Stimulated activated naive B cell treated with anti-CD40 and anti-IgM and Interleukin-4, amounts not matched to agents 10 μg/mL and 1 μg/mL and 100 μg/mL, for 72 hours (primary cell): ENCODE measurements at regions not wholly inside any gene's neighbourhood (a gene's known extent, or its start where the extent isn't known, plus 50 kb on each side); places are given as distances from the start of the nearest gene placed in this dataset.
A peak's percentile ranks its signal among the peaks of the same experiment; 100 is the strongest.
"Not testable (repeated sequence)": the region's sequence is repeated elsewhere in the genome, so short reads cannot be mapped to it uniquely, and the experiment has no call there.

Experiments used
- ATAC-seq, 2 donors: fragments of 150-1000 bp; cut with Tn5 transposase; replicated peaks; 2 replicates each; pipeline ENCODE4 v1.10.0; 2021; ENCODE audit warnings: moderate library complexity in 1 of 2
- DNase-seq: peaks from one replicate; pipeline ENCODE4 v3.0.0; 2021
- H3K27ac Mint-ChIP-seq: one replicate; pipeline ENCODE4 v1.8.0; 2022; ENCODE audit warnings: mild to moderate bottlenecking, mixed read lengths
- H3K27me3 Mint-ChIP-seq, 2 donors: one replicate each; pipeline ENCODE4 v1.8.0; 2022; ENCODE audit warnings: mixed read lengths in 2 of 2
- H3K36me3 Mint-ChIP-seq, 2 donors: one replicate each; pipeline ENCODE4 v1.8.0; 2022; ENCODE audit warnings: mixed read lengths in 2 of 2, mild to moderate bottlenecking in 1 of 2
- H3K4me1 Mint-ChIP-seq, 2 donors: one replicate each; pipeline ENCODE4 v1.8.0; 2022; ENCODE audit warnings: mixed read lengths in 2 of 2, mild to moderate bottlenecking in 1 of 2
- H3K4me3 Mint-ChIP-seq, 2 donors: one replicate each; pipeline ENCODE4 v1.8.0; 2022; ENCODE audit warnings: mild to moderate bottlenecking in 2 of 2, mixed read lengths in 2 of 2, moderate library complexity in 1 of 2
- H3K9me3 Mint-ChIP-seq, 2 donors: one replicate each; pipeline ENCODE4 v1.8.0; 2022; ENCODE audit warnings: mixed read lengths in 2 of 2, mild to moderate bottlenecking in 1 of 2

DNA sequence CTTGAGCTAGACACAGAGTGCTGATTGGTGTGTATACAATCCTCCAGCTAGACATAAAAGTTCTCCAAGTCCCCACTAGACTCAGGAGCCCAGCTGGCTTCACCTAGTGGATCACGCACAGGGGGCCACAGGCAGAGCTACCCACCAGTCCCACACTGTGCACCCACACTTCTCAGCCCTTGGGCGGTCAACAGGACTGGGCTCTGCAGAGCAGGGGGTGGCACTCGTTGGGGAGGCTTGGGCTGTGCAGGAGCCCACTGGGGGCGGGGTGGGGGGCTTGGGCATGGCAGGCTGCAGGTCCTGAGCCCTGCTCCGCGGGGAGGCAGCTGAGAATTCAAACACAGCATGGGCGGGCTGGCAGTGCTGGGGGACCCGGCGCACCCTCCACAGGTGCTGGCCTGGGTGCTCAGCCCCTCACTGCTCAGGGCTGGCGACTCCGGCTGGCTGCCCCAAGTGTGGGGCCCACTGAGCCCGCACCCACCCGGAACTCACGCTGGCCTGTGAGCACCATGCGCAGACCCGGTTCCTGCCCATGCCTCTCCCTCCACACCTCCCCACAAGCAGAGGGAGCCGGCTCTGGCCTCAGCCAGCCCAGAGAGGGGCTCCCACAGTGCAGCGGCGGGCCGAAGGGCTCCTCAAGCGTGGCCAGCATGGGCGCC, 873.8 kb downstream of the PCDH17 start:
- H3K9me3 Mint-ChIP-seq: peaks cover 5 to 13% of the 10 kb centered on the region in 2 donors
- DNase-seq, H3K27me3 Mint-ChIP-seq, H3K36me3 Mint-ChIP-seq, H3K4me3 Mint-ChIP-seq, H3K4me1 Mint-ChIP-seq, H3K27ac Mint-ChIP-seq, ATAC-seq: not testable (repeated sequence)

DNA sequence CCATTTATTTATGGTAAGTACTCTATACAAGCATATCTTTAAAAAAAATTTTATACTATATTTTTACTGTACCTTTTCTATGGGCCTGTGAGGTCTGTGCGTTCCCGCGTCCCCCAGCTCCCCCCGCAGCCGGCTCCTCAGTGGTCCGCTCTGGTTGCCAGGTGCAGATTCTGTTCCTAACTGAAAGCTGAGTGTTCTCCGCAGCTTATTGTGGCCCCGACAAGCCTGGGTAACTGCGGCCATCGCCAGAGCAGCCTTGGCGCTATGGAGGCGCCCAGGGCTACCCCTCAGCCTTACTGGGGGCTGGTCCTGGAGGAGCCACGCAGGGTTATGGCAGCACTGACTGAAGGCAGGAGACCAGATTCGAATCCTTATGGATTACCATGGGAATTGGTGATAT, 896.8 kb downstream of the PCDH17 start:
- peaks cover 7 to 9% of the 10 kb centered on the region in 2 donors for H3K9me3 Mint-ChIP-seq
- ATAC-seq: no peak
- no peaks in the 10 kb centered on the region for H3K27me3 Mint-ChIP-seq

GRCh38 chr13:58531614-58532013, 900.1 kb downstream of the PCDH17 start:
- H3K36me3 Mint-ChIP-seq: no peaks in the 10 kb centered on the region
- peaks cover 7 to 12% of the 10 kb centered on the region in 2 donors for H3K9me3 Mint-ChIP-seq
- ATAC-seq (no peak), DNase-seq (no peak)
- no peaks in the 10 kb centered on the region for H3K27me3 Mint-ChIP-seq
- no peaks in the 10 kb centered on the region for H3K4me1 Mint-ChIP-seq
- no peak overlapping the region for H3K27ac Mint-ChIP-seq
- no peak overlapping the region for H3K4me3 Mint-ChIP-seq

More for the DNA sequence above, 896.8 kb downstream of the PCDH17 start:
- H3K4me3 Mint-ChIP-seq: no peak overlapping the region
- H3K36me3 Mint-ChIP-seq: no peaks in the 10 kb centered on the region
- H3K27ac Mint-ChIP-seq: no peak overlapping the region
- no peak for DNase-seq
- H3K4me1 Mint-ChIP-seq: no peaks in the 10 kb centered on the region

- H3K9me3 Mint-ChIP-seq: peaks cover 4 to 7% of the 10 kb centered on the region in 2 donors
Measured at GRCh38 chr13:58542530-58542929, 911.0 kb downstream of the PCDH17 start.

GRCh38 chr13:58547419-58547818, 915.9 kb downstream of the PCDH17 start:
- no peak overlapping the region for H3K4me3 Mint-ChIP-seq
- H3K9me3 Mint-ChIP-seq: peaks cover 0 to 4% of the 10 kb centered on the region in 2 donors
- no peaks in the 10 kb centered on the region for H3K4me1 Mint-ChIP-seq
- H3K27me3 Mint-ChIP-seq: no peaks in the 10 kb centered on the region
- no peaks in the 10 kb centered on the region for H3K36me3 Mint-ChIP-seq
- no peak overlapping the region for H3K27ac Mint-ChIP-seq
- no peak for ATAC-seq
- DNase-seq: no peak

More at GRCh38 chr13:58542530-58542929, 911.0 kb downstream of the PCDH17 start:
- H3K27me3 Mint-ChIP-seq: no peaks in the 10 kb centered on the region
- H3K36me3 Mint-ChIP-seq: no peaks in the 10 kb centered on the region
- H3K4me3 Mint-ChIP-seq: no peak overlapping the region
- no peak overlapping the region for H3K27ac Mint-ChIP-seq
- no peak for ATAC-seq
- no peaks in the 10 kb centered on the region for H3K4me1 Mint-ChIP-seq
- no peak for DNase-seq

- DNase-seq (no peak), ATAC-seq (no peak)
- Mint-ChIP-seq H3K36me3 (no peaks in the 10 kb centered on the region), H3K9me3 (peaks cover 1 to 4% of the 10 kb centered on the region in 2 donors), H3K27me3 (no peaks in the 10 kb centered on the region), H3K27ac (no peak overlapping the region), H3K4me1 (no peaks in the 10 kb centered on the region), H3K4me3 (no peak overlapping the region)
Measured at GRCh38 chr13:58566176-58566575, 934.6 kb downstream of the PCDH17 start.

GRCh38 chr13:58573743-58574142, 942.2 kb downstream of the PCDH17 start:
- ATAC-seq: peak; percentile 42 to 59
- no peak for DNase-seq
- no peak overlapping the region for H3K27ac Mint-ChIP-seq
- peaks cover 0 to 5% of the 10 kb centered on the region in 2 donors for H3K4me1 Mint-ChIP-seq
- no peaks in the 10 kb centered on the region for H3K27me3 Mint-ChIP-seq
- H3K4me3 Mint-ChIP-seq: no peak overlapping the region
- no peaks in the 10 kb centered on the region for H3K36me3 Mint-ChIP-seq
- H3K9me3 Mint-ChIP-seq: peaks cover 12 to 18% of the 10 kb centered on the region in 2 donors

GRCh38 chr13:58574791-58575190, 943.2 kb downstream of the PCDH17 start:
- Mint-ChIP-seq H3K36me3 (no peaks in the 10 kb centered on the region), H3K9me3 (peaks cover 14 to 18% of the 10 kb centered on the region in 2 donors), H3K4me1 (peaks cover 0 to 5% of the 10 kb centered on the region in 2 donors), H3K27me3 (no peaks in the 10 kb centered on the region), H3K27ac (no peak overlapping the region), H3K4me3 (no peak overlapping the region)
- ATAC-seq (no peak), DNase-seq (no peak)

- no peaks in the 10 kb centered on the region for H3K36me3 Mint-ChIP-seq
- no peak for ATAC-seq
- no peak for DNase-seq
- H3K4me3 Mint-ChIP-seq: no peak overlapping the region
- no peaks in the 10 kb centered on the region for H3K27me3 Mint-ChIP-seq
- H3K9me3 Mint-ChIP-seq: peaks cover 9 to 12% of the 10 kb centered on the region in 2 donors
- H3K4me1 Mint-ChIP-seq: no peaks in the 10 kb centered on the region
- H3K27ac Mint-ChIP-seq: no peak overlapping the region
Measured at GRCh38 chr13:58579468-58579867, 947.9 kb downstream of the PCDH17 start.

DNA sequence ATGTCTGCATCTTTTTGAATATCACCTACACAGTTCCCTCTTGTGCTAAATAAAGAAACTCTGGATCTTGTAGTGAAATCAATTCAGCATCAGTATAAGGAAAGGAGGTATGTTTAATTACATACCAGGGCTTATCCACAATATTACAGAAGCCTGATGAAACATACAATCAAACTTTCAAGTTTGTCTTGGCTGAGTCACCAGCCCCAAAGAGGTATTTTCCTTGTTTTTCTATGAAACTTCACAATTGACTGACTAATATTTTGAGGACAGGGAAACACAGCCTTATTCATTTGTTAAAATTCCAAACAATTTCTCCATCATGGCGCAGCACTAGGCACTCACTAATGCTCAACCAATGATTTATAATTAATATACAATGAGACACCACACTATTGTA, 952.4 kb downstream of the PCDH17 start:
- Mint-ChIP-seq H3K4me3 (no peak overlapping the region), H3K9me3 (peaks cover 0 to 1% of the 10 kb centered on the region in 2 donors), H3K27me3 (no peaks in the 10 kb centered on the region), H3K4me1 (peaks cover 3 to 5% of the 10 kb centered on the region in 2 donors), H3K36me3 (no peaks in the 10 kb centered on the region), H3K27ac (no peak overlapping the region)
- ATAC-seq: no peak
- no peak for DNase-seq

DNA sequence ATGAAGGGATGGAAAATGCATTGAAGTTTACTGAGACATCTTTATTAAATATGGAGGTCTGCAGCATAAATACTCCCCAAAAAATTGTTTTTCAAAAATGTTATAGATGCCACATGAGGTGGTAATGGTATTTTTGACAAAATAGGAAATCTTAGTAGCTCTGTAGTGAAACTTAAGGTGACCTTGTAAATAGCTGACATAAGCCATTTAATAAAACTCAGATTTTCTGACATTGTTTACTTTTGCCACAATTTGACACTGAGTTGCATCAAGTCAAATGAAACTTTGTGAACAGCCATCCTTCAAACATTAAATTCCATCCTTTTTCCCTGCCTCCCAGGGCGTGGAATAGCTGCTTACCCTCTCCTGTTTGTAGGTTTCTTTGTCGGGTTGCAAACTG, 953.1 kb downstream of the PCDH17 start:
- Mint-ChIP-seq H3K27ac (no peak overlapping the region), H3K9me3 (peaks cover 0 to 1% of the 10 kb centered on the region in 2 donors), H3K4me1 (peaks cover 3 to 5% of the 10 kb centered on the region in 2 donors), H3K27me3 (no peaks in the 10 kb centered on the region), H3K36me3 (no peaks in the 10 kb centered on the region), H3K4me3 (no peak overlapping the region)
- ATAC-seq (no peak), DNase-seq (no peak)

- Mint-ChIP-seq H3K9me3 (no peaks in the 10 kb centered on the region), H3K4me1 (peaks cover 3 to 5% of the 10 kb centered on the region in 2 donors), H3K4me3 (no peak overlapping the region), H3K27me3 (no peaks in the 10 kb centered on the region), H3K36me3 (no peaks in the 10 kb centered on the region), H3K27ac (no peak overlapping the region)
- no peak for DNase-seq
- peak; percentile 80 to 86 for ATAC-seq
Measured at GRCh38 chr13:58587183-58587582, 955.6 kb downstream of the PCDH17 start.

GRCh38 chr13:58592052-58592451, 960.5 kb downstream of the PCDH17 start:
- DNase-seq: no peak

DNA sequence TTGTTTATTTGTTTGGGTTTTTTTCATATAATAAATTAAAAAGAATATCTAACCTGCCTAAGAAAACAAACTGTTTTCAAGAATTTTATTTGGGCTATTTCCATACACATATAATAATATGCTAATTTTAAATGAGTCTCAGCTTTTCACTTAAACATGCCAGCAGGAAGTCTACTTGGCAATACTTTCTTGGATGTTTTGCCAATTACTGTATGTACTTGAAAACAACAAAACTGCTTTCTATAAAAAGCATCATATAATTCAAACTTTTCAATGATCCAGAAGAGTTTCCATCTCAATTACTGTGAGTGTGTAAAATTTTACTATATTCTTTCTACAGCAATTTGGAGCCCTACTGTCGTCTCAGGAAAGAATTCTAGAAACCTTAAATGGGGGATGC, 961.2 kb downstream of the PCDH17 start:
- no peaks in the 10 kb centered on the region for H3K27me3 Mint-ChIP-seq
- no peak overlapping the region for H3K4me3 Mint-ChIP-seq
- no peak overlapping the region for H3K27ac Mint-ChIP-seq
- H3K9me3 Mint-ChIP-seq: peaks cover 0 to 1% of the 10 kb centered on the region in 2 donors
- ATAC-seq: no peak
- no peak for DNase-seq
- no peaks in the 10 kb centered on the region for H3K4me1 Mint-ChIP-seq
- no peaks in the 10 kb centered on the region for H3K36me3 Mint-ChIP-seq

More at GRCh38 chr13:58592052-58592451, 960.5 kb downstream of the PCDH17 start:
- H3K27ac Mint-ChIP-seq: no peak overlapping the region
- H3K9me3 Mint-ChIP-seq: peaks cover 0 to 1% of the 10 kb centered on the region in 2 donors
- ATAC-seq: no peak
- no peaks in the 10 kb centered on the region for H3K27me3 Mint-ChIP-seq
- H3K4me3 Mint-ChIP-seq: no peak overlapping the region
- H3K36me3 Mint-ChIP-seq: no peaks in the 10 kb centered on the region
- H3K4me1 Mint-ChIP-seq: peaks cover 3 to 4% of the 10 kb centered on the region in 2 donors

GRCh38 chr13:58594747-58595600, 963.4 kb downstream of the PCDH17 start:
- ATAC-seq: no peak
- DNase-seq: no peak
- Mint-ChIP-seq H3K4me3 (no peak overlapping the region), H3K9me3 (peaks cover 0 to 1% of the 10 kb centered on the region in 2 donors), H3K27me3 (no peaks in the 10 kb centered on the region), H3K27ac (no peak overlapping the region), H3K36me3 (no peaks in the 10 kb centered on the region), H3K4me1 (no peaks in the 10 kb centered on the region)
